AG08395 (cell line): ENCODE measurements at regions not wholly inside any gene's neighbourhood (a gene's known extent, or its start where the extent isn't known, plus 50 kb on each side); places are given as distances from the start of the nearest gene placed in this dataset.
"Not testable (repeated sequence)": the region's sequence is repeated elsewhere in the genome, so short reads cannot be mapped to it uniquely, and the experiment has no call there.

Experiments used
- DNase-seq: peaks from one replicate; pipeline ENCODE4 v3.0.0; 2012; ENCODE audit warnings: mixed read lengths, low spot score

GRCh38 chr17:64785011-64785421 is 122.9 kb upstream of the SMURF2 start:
- DNase-seq: no peak

- DNase-seq: no peak
Measured at GRCh38 chr17:64784353-64785010, 122.4 kb upstream of the SMURF2 start.

GRCh38 chr17:64783556-64784352 is 121.6 kb upstream of the SMURF2 start:
- DNase-seq: no peak

- no peak for DNase-seq
Measured at GRCh38 chr17:64783031-64783461, 120.9 kb upstream of the SMURF2 start.

- no peak for DNase-seq
Measured at GRCh38 chr17:64781810-64782555, 119.9 kb upstream of the SMURF2 start.

GRCh38 chr17:64781014-64781756 is 119.1 kb upstream of the SMURF2 start:
- peak; percentile 38 for DNase-seq

- no peak for DNase-seq
Measured at GRCh38 chr17:64780096-64781013, 118.2 kb upstream of the SMURF2 start.

GRCh38 chr17:64779376-64780095 is 117.4 kb upstream of the SMURF2 start:
- no peak for DNase-seq

GRCh38 chr17:64779098-64779375 is 116.9 kb upstream of the SMURF2 start:
- not testable (repeated sequence) for DNase-seq

GRCh38 chr17:64778240-64779097 is 116.4 kb upstream of the SMURF2 start:
- DNase-seq: no peak

- DNase-seq: no peak
Measured at GRCh38 chr17:64777415-64778239, 115.5 kb upstream of the SMURF2 start.

GRCh38 chr17:64776720-64777414 is 114.8 kb upstream of the SMURF2 start:
- peak; percentile 79 for DNase-seq

GRCh38 chr17:64775701-64776570 is 113.8 kb upstream of the SMURF2 start:
- DNase-seq: no peak

- no peak for DNase-seq
Measured at GRCh38 chr17:64774888-64775540, 112.9 kb upstream of the SMURF2 start.

GRCh38 chr17:64773836-64774761 is 112.0 kb upstream of the SMURF2 start:
- peak; percentile 47 for DNase-seq
